Left kidney (tissue), 1 donor: ENCODE measurements at regions not wholly inside any gene's neighbourhood (a gene's known extent, or its start where the extent isn't known, plus 50 kb on each side); places are given as distances from the start of the nearest gene placed in this dataset.

ENCODE experiments used
- DNase-seq: peaks from one replicate; pipeline ENCODE4 v3.0.0-alpha.2; 2013

- no peak for DNase-seq
These were observed 333.4 kb upstream of the TBX3 start for GRCh38 chr12:115017346-115017745.

- peak; percentile 84 for DNase-seq
These were observed 329.4 kb upstream of the TBX3 start for GRCh38 chr12:115013236-115013981.

- DNase-seq, result no peak
These were observed 328.9 kb upstream of the TBX3 start for GRCh38 chr12:115012861-115013235.

GRCh38 chr12:115011703-115012102 lies 327.7 kb upstream of the TBX3 start:
- no peak for DNase-seq

GRCh38 chr12:115010324-115010995 lies 326.5 kb upstream of the TBX3 start:
- no peak for DNase-seq

GRCh38 chr12:115008929-115009328 lies 325.0 kb upstream of the TBX3 start:
- DNase-seq, result no peak

GRCh38 chr12:115004470-115005146 lies 320.6 kb upstream of the TBX3 start:
- DNase-seq, result no peak

GRCh38 chr12:115002434-115002833 lies 318.5 kb upstream of the TBX3 start:
- DNase-seq, result no peak

GRCh38 chr12:115001571-115002180 lies 317.7 kb upstream of the TBX3 start:
- DNase-seq, result no peak

GRCh38 chr12:115000038-115000437 lies 316.1 kb upstream of the TBX3 start:
- no peak for DNase-seq

- DNase-seq, result no peak
These were observed 314.8 kb upstream of the TBX3 start for GRCh38 chr12:114998750-114999128.

- DNase-seq, result no peak
These were observed 314.3 kb upstream of the TBX3 start for GRCh38 chr12:114998118-114998749.

- no peak for DNase-seq
These were observed 312.4 kb upstream of the TBX3 start for GRCh38 chr12:114996382-114996781.

GRCh38 chr12:114995891-114996290 lies 311.9 kb upstream of the TBX3 start:
- no peak for DNase-seq

GRCh38 chr12:114993165-114993564 lies 309.2 kb upstream of the TBX3 start:
- DNase-seq, result no peak

GRCh38 chr12:114992443-114992842 lies 308.5 kb upstream of the TBX3 start:
- DNase-seq, result no peak

GRCh38 chr12:114990381-114990780 lies 306.4 kb upstream of the TBX3 start:
- no peak for DNase-seq

GRCh38 chr12:114986849-114987248 lies 302.9 kb upstream of the TBX3 start:
- no peak for DNase-seq

GRCh38 chr12:114986178-114986714 lies 302.3 kb upstream of the TBX3 start:
- DNase-seq, result no peak

GRCh38 chr12:114984634-114985061 lies 300.7 kb upstream of the TBX3 start:
- DNase-seq, result no peak

GRCh38 chr12:114982760-114983159 lies 298.8 kb upstream of the TBX3 start:
- DNase-seq, result no peak

GRCh38 chr12:114981036-114981435 lies 297.1 kb upstream of the TBX3 start:
- DNase-seq, result no peak
